ENCODE measurements at regions not wholly inside any gene's neighbourhood (a gene's known extent, or its start where the extent isn't known, plus 50 kb on each side); places are given as distances from the start of the nearest gene placed in this dataset.

DNA sequence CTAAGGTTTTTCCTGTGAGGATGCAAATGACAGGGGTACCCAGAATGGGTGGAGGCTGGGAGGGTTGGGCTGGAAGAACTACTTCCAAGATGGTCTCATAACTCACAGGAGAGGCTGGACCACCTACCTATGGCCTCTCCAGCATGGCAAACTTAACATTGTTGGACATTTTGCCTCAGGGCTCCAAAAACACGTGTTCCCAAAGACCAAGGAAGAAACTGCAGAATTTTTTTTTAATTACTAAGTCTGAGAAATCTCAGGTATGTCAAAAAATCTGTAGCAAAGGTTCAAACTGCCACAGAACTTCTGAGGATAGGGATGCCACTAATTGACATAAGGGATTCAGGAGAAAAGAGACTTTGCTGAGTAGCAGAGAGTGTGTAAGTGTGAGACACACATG, 270.8 kb downstream of the NNT start (continued):
- TF ChIP-seq, protein P1, sequence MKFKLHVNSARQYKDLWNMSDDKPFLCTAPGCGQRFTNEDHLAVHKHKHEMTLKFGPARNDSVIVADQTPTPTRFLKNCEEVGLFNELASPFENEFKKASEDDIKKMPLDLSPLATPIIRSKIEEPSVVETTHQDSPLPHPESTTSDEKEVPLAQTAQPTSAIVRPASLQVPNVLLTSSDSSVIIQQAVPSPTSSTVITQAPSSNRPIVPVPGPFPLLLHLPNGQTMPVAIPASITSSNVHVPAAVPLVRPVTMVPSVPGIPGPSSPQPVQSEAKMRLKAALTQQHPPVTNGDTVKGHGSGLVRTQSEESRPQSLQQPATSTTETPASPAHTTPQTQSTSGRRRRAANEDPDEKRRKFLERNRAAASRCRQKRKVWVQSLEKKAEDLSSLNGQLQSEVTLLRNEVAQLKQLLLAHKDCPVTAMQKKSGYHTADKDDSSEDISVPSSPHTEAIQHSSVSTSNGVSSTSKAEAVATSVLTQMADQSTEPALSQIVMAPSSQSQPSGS (tag by site-specific recombination; IDR thresholded peaks at IDR 0.05; ENCODE audit: low read depth), result no peak
- no peak for TF ChIP-seq ZNF560 (tag by site-specific recombination; IDR thresholded peaks at IDR 0.05; ENCODE audit: borderline replicate concordance)

DNA sequence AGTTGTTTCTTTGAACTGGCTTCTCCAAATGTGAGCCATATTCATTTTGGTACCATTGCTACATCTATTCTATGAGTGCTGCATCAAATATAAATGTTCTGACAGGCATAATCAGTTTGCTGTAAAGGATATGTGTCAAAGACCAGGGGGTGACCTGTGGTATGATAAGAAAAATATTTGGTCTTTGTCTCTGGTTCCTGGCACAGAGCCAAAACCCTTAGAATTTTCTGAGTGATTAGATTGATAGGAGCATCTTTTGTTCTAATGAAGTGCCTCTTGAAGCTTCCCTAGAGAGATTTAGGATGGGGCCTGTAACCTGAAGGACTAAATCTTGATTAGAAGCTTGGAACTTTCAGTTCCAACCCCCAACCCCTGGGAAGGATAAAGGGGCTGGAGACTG, 256.3 kb downstream of the NNT start:
- POLR2A ChIA-PET, result no interaction called here
- H3K36me3 ChIP-seq (ENCODE audit: control insufficient read depth in 2 of 2, insufficient read depth in 1 of 2, low read length in 2 of 2), result no peaks in the 10 kb centered on the region
- H3K4me1 ChIP-seq (ENCODE audit: control insufficient read depth, insufficient read depth, low read length), result no peaks in the 10 kb centered on the region
- H3K4me3 ChIP-seq (ENCODE audit: low read depth, low read length), result no peak overlapping the region
- CTCF ChIA-PET, result interaction anchor here (0.6 kb wide), 1 partner anchor 1054 kb away, joined by 3 read pairs; no protein-coding TSS in a partner anchor
- TF ChIP-seq ZNF610 (tag by site-specific recombination; IDR thresholded peaks at IDR 0.05; ENCODE audit: borderline replicate concordance) (no peak), GLIS1 (tag by site-specific recombination; IDR thresholded peaks at IDR 0.05) (no peak), ZNF473 (tag by site-specific recombination; IDR thresholded peaks at IDR 0.05) (no peak), ZNF677 (tag by site-specific recombination; IDR thresholded peaks at IDR 0.05) (no peak), ZNF211 (tag by site-specific recombination; IDR thresholded peaks at IDR 0.05; ENCODE audit: low read depth) (no peak), YY1 (tag by site-specific recombination; IDR thresholded peaks at IDR 0.05) (no peak), MYNN (tag by site-specific recombination; IDR thresholded peaks at IDR 0.05; ENCODE audit: borderline replicate concordance) (no peak), ZBTB17 (tag by site-specific recombination; IDR thresholded peaks at IDR 0.05) (no peak), ZNF768 (tag by site-specific recombination; IDR thresholded peaks at IDR 0.05) (no peak), ZNF132 (tag by site-specific recombination; IDR thresholded peaks at IDR 0.05; ENCODE audit: borderline replicate concordance) (no peak), HOXA7 (CRISPR knock-in tag; IDR thresholded peaks at IDR 0.05; ENCODE audit: borderline replicate concordance) (no peak), ZNF660 (tag by site-specific recombination; IDR thresholded peaks at IDR 0.05) (no peak), ZNF202 (tag by site-specific recombination; IDR thresholded peaks at IDR 0.05; ENCODE audit: borderline replicate concordance) (no peak), ZNF121 (tag by site-specific recombination; IDR thresholded peaks at IDR 0.05) (no peak)
- TF ChIP-seq, protein P2, sequence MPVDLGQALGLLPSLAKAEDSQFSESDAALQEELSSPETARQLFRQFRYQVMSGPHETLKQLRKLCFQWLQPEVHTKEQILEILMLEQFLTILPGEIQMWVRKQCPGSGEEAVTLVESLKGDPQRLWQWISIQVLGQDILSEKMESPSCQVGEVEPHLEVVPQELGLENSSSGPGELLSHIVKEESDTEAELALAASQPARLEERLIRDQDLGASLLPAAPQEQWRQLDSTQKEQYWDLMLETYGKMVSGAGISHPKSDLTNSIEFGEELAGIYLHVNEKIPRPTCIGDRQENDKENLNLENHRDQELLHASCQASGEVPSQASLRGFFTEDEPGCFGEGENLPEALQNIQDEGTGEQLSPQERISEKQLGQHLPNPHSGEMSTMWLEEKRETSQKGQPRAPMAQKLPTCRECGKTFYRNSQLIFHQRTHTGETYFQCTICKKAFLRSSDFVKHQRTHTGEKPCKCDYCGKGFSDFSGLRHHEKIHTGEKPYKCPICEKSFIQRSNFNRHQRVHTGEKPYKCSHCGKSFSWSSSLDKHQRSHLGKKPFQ (tag by site-specific recombination; IDR thresholded peaks at IDR 0.05), result no peak
- TF ChIP-seq, protein P3, sequence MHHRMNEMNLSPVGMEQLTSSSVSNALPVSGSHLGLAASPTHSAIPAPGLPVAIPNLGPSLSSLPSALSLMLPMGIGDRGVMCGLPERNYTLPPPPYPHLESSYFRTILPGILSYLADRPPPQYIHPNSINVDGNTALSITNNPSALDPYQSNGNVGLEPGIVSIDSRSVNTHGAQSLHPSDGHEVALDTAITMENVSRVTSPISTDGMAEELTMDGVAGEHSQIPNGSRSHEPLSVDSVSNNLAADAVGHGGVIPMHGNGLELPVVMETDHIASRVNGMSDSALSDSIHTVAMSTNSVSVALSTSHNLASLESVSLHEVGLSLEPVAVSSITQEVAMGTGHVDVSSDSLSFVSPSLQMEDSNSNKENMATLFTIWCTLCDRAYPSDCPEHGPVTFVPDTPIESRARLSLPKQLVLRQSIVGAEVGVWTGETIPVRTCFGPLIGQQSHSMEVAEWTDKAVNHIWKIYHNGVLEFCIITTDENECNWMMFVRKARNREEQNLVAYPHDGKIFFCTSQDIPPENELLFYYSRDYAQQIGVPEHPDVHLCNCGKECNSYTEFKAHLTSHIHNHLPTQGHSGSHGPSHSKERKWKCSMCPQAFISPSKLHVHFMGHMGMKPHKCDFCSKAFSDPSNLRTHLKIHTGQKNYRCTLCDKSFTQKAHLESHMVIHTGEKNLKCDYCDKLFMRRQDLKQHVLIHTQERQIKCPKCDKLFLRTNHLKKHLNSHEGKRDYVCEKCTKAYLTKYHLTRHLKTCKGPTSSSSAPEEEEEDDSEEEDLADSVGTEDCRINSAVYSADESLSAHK (tag by site-specific recombination; IDR thresholded peaks at IDR 0.05), result no peak
- no peak overlapping the region for H3K27ac ChIP-seq (ENCODE audit: extremely low read depth, low read depth, low read length)
- no peaks in the 10 kb centered on the region for H3K9me3 ChIP-seq (ENCODE audit: control insufficient read depth, insufficient read depth, low read depth, low read length)

DNA sequence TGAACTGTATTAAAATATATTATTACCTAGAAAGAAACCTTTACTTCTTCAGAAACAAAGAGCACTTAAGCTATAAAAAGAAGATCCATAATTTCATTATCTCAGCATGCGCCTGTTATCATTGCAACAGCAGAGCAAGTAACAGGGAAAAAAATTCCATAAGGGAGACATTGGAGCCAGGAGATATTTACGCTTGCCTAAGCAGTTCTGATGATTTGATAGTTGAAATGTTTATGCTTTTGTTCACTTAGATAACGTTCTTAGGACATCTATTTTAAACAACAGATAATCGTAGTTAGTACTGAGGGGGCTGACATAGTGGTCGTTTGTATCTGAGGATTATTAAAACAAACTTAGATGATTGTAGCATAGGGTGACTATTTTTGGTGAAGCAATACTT, 252.5 kb downstream of the NNT start:
- H3K36me3 ChIP-seq (ENCODE audit: control insufficient read depth in 2 of 2, insufficient read depth in 1 of 2, low read length in 2 of 2), result no peaks in the 10 kb centered on the region
- CTCF ChIA-PET, result no interaction called here
- no peak overlapping the region for H3K4me3 ChIP-seq (ENCODE audit: low read depth, low read length)
- H3K4me1 ChIP-seq (ENCODE audit: control insufficient read depth, insufficient read depth, low read length), result no peaks in the 10 kb centered on the region
- TF ChIP-seq, protein P4, sequence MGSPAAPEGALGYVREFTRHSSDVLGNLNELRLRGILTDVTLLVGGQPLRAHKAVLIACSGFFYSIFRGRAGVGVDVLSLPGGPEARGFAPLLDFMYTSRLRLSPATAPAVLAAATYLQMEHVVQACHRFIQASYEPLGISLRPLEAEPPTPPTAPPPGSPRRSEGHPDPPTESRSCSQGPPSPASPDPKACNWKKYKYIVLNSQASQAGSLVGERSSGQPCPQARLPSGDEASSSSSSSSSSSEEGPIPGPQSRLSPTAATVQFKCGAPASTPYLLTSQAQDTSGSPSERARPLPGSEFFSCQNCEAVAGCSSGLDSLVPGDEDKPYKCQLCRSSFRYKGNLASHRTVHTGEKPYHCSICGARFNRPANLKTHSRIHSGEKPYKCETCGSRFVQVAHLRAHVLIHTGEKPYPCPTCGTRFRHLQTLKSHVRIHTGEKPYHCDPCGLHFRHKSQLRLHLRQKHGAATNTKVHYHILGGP (tag by site-specific recombination; IDR thresholded peaks at IDR 0.05), result no peak
- TF ChIP-seq, protein P5, sequence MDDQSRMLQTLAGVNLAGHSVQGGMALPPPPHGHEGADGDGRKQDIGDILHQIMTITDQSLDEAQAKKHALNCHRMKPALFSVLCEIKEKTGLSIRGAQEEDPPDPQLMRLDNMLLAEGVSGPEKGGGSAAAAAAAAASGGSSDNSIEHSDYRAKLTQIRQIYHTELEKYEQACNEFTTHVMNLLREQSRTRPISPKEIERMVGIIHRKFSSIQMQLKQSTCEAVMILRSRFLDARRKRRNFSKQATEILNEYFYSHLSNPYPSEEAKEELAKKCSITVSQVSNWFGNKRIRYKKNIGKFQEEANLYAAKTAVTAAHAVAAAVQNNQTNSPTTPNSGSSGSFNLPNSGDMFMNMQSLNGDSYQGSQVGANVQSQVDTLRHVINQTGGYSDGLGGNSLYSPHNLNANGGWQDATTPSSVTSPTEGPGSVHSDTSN (CRISPR knock-in tag; IDR thresholded peaks at IDR 0.05), result no peak
- TF ChIP-seq ZNF302 (tag by site-specific recombination; IDR thresholded peaks at IDR 0.05; ENCODE audit: low read depth), result no peak
- POLR2A ChIA-PET, result no interaction called here
- H3K27ac ChIP-seq (ENCODE audit: extremely low read depth, low read depth, low read length), result no peak overlapping the region
- no peaks in the 10 kb centered on the region for H3K9me3 ChIP-seq (ENCODE audit: control insufficient read depth, insufficient read depth, low read depth, low read length)

Measured in HEK293 (cell line).